COLO668 (cell line): ENCODE measurements at regions not wholly inside any gene's neighbourhood (a gene's known extent, or its start where the extent isn't known, plus 50 kb on each side); places are given as distances from the start of the nearest gene placed in this dataset.

Source experiments
- DNase-seq: peaks from one replicate; lab custom pipeline; 2025; ENCODE audit not compliant: unreplicated experiment; lab: John Stamatoyannopoulos, UW

DNA sequence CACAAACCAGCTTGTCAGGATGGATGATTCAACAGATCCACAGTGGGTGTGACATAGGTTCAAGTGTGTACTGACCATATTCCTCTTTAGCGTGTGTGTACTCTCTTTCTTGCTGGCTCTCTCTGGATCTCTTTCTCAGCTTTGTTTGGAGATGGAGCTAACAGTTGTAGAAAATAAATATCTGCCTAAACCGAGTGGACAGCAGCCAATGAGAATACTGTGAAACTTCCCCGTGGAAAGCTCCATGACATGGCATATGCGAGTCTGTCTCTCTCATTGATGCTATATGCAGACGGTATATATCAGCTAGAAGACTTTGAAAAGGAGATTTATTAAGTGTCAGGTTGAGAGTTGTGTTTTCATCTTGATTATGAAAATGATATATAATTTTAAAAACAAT is 406.5 kb upstream of the SUCLG2 start:
- no peak for DNase-seq

DNA sequence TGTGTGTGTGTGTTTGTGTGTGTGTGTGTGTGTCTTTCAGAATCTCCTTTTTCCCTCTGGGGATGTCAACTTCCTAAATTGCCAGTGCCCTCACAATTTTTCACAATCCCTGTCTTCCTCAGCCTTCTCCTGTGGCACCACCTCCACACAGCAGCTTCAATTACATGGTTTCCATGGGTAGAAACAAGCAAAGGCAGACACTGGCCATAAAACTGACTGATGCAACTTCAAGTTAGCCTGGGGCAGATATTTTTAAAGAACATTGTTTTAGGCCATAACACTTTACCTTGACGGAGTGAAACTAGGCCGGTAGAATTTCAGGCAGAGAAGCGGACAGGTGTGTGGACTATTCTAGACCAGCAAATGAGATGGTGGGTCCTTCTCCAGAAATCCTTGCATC is 405.8 kb upstream of the SUCLG2 start:
- DNase-seq = no peak

DNA sequence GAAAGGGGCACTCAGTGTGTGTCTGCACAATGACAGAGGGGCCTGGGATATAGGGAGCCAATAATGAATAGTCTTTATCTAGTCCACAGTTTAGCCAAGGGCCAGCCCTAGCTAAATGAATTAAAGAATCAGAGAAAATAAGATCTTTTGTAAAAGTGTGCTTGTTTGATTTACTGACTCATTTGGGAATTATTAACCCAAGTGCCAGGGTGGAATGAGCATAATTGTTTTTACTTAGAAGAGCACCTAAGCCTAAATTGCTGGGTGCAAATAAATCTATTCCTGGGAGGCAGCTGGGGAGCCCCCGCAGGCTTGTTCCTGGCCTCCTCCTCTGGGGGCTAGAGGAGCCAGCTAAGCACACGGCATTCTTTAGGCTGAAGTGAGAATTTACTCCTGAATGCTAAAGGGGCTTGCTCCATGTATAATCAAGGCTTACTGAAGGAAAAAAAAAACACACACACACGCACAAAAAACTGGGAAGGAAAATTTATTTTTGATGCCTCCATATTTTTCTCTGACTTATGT is 405.3 kb upstream of the SUCLG2 start:
- no peak for DNase-seq

DNA sequence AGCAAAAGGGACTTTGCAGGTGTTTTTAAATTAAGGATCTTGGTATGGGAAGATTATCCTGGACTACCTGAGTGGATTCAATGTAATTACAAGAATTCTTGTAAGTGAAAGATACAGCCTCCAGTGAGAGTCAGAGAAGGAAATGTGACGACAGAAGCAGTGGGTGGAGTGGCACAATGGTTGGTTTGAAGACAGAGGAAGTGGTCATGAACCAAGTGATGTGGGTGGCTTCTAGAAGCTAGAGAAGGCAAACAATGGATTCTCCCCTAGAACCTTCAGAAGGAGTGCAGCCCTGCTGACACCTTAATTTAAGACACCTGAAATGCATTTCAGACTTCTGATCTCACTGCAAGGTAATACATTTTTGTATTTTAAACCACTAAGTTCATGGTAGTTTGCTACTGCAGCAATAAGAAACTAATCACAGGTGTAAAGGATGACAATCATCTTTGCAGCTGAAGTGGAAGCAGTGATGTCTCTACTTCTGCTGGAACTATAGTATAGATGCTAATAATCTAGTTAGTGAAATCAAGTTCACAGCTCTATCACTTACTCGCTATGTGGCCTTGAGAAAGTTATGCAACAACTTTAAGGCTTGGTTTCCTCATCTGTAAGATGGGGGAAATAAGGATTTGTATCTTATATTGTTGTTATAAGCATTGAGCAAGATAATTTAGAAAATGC is 403.4 kb upstream of the SUCLG2 start:
- DNase-seq = no peak

DNA sequence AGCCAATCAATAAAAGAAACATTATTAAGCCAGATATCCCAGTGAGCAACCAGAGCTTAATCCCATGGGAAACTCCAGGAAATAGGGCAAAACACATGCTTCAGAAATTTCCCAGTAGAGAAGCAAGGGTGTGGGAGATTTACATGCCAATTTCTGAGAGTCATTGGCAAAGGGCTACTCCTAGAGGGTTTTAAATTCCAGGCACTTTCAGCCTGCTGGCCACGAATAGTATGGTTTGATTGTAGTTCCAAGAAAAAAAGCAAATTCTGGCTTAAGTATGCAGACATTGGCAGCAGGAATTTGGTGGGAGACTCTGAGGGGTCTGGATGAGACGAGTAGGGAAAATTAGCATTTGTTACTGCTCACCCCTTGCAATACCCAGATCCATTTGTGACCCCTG is 402.1 kb upstream of the SUCLG2 start:
- no peak for DNase-seq

DNA sequence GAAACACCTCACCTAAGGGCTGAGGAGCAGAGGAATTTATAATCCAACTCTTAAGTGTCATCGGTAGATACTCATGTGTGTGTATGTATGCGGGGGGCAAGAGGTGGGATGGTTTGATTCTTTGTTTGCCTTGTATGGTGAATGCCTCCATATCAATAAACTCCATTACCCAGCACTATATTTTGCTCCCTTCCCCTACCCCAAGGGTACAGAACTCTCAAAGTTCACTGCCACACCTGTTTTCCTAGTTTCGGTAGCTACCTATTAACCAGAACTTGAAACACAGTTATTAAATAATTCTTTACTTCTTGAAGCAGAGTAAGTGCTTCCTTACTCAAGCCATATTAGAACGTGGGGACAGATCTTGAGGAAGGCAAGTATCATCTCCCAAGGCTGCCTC is 400.8 kb upstream of the SUCLG2 start:
- no peak for DNase-seq

DNA sequence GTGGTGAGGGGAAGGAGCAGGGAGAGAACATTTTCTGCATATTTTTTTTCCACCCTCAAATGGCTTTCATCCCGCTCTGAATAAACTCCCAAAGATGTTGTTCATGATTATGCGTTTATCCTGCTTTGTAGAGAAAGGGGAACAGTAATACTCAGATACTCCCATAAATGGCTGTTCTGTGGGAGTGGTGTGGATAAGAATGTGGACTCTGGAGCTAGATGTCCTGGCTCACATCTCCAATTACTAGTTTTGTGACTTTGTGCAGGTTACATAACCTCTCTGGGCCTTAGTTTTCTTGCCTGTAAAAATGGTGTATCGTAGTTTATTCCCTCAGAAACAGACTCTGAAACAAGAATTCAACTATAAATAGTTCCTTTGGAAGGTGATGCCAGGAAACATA is 395.4 kb upstream of the SUCLG2 start:
- no peak for DNase-seq

DNA sequence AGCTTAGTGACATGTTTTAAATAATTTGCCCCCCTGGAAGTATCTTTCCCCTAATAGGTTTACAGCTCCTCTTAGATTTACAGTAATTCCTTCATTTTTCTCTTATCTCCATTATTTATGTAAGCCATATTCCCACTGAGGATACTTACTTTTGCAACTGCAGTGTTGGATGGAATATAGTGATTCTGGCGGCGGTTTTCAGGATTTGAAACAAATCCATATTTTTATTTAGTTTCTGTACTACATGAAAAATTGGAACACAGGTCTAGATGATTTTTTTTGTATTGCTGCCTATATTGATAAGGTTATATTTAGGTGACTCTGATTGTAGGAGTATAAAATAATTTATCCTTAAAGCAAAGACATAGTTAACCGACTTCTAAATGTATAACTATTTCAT is 391.6 kb upstream of the SUCLG2 start:
- no peak for DNase-seq

DNA sequence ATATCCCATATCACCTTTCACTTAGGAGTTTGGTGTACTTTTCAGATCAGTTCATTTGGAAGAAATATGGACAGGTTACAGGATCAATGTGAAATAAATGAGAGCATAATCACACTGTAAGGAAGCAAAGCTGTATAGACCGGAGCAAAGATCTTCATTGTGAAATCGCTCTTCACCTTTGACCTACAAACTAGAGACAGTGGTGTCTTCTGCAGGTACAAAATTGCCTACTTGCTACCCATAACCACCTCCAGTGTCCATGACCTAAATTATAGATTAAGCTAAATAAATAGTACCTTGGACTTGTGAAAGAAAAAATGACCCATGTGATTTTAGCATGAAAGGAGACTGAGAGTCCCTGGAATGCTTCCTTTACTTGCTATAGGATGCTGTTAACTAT is 379.5 kb upstream of the SUCLG2 start:
- DNase-seq = no peak

DNA sequence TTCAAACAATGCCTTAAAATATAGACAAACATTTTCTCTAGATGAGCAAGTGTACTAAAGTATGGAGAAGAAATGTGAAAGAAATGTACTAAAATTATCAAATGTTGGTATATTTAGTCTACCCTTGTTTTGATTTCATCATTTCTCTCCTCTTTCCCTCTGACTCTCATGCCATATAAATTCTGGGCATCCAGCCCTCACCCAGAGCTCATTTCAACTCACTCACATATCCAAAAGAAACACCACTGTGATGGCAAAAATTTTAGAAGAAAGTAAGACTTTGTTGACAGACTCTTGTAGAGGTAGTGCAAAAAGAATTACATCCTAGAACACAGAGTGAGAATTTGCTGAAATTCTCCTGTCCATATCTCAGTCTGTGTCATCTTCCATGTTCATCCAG is 377.8 kb upstream of the SUCLG2 start:
- DNase-seq = no peak

DNA sequence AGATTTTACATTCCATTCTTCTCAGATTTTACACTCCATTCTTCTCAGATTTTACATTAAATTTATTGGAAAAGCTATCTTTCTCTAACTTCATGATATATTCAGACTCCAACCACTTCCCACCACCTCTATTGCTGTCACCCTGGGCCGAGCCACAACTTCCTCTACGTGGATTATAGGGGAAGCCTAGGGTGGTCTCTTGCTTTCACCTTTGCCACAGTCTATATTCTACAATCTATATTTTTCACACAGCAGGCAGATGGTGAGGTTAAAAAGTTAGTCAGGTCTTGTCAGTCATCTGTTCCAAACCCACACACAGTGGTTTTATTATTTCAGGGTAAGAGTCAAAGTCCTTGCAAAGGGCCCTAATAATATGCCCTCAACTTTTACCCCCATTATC is 370.8 kb upstream of the SUCLG2 start:
- DNase-seq = no peak

DNA sequence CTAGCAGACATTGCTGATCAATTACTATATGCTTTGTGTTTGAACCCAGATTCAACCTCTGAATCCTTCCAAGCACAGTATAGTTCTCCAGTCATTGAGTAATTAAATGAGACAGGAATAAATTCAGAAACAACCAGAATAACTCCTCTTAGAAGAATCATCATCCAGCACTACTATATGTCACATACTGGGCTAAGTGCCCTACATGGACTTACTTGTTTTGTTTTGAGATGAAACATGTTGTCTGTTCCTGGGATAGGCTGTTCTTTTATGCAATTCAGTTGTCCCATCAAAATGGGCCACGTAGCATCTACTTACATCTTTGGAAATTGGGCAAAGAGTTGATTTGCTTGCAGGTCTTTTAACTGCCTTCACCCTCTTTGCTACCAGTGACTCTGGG is 365.5 kb upstream of the SUCLG2 start:
- no peak for DNase-seq

DNA sequence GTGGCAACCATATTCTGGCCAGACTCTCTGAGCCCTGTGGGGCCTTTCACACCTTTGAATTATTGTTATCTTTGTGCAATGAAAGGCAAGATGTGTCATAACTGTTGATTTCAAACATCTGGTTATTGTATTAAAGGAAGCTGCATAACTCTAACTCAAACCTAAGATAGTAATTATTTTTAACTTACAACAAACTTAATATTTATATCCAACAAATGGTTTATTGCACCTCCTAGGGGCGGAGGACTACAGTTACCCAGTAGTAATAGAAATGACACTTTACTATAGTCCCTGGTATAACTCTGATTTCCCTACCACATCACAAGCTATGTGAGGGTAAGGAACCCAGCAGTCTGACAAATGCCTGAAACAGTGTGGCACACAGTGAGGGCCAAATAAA is 363.9 kb upstream of the SUCLG2 start:
- DNase-seq = no peak

DNA sequence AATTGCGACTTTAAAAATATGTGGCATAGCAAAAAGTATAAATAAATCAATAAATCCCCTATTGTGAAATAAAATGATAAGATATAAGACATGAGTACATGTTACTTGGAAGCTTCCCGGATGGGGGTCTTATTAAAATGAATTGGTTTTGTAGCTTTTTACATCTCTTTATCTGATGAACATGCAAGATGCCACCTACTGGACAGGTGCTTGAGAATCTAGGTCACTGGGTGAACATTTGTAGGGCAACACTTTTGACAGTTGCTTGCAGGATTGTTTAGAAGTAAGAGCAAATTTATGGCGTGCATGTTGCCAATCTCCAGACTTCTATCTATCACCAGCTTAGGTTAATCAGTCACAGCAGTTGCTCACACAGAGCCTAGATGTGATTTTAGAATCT is 362.7 kb upstream of the SUCLG2 start:
- DNase-seq = no peak

DNA sequence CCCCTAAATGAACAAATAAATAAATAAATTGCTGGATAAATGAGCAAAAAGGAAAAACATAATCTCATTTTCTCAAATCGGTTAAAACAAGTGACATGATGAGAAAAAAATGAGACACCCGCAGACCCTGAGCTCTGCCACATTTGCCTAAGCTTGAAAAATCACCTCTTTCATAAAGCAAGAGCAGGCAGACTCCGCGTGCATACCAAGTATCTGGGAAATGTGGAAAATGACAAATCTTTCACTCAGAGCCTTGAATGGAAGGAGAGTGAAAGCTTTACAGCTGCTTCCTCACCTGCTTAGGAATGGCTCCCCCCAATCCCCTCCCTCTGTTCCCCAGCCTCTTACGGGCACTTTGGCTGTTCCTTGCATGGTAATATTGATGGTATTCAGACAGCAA is 355.5 kb upstream of the SUCLG2 start:
- no peak for DNase-seq

DNA sequence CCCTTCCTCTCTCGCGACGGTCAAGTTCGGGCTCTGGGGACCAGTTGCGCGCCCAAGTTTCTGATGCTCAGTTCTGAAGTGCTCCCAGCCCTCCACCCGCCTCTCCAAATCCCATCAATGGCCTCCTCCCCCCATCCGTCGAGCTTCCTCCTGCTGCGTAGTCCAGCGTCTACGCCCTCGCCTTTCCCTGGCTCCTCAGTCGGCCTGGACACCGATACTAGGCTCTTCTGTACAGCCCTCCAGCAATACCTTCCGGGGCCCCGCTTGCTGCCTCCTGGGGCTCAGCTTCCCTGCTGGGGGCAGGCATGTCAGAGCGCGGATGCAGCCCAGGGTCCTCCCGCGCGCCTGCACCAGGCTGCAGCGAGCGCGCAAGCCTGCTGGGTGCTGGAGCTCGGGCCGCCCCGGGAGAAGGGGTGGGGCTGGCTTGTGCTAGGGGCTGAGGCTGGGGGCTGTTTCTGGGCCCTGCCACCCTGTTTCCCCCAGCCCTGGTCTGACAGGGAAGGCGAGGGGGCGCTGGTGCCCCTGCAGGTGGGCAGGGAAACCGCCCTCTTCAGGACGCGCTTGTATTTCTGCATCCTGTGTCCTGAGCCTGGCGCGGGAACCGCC is 353.3 kb upstream of the SUCLG2 start:
- DNase-seq = no peak

DNA sequence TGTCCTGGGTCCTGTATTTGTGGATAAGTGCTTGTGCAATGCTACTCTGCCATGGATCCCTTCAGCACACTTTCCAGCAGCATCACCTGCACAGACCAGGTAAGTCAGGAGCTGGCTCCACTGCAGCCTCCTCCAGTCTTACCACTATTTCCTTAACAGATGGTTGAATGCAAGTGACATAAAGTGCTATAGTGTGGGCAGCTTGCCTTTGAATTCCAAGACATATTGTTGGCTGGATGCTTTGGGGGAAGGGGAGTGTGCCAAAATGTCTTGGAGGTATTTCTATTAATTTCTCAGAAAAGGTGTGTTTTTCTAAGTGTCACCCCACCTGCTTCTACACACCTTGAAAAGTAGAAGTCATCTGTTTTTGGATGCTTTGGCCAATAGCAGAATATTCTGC is 352.2 kb upstream of the SUCLG2 start:
- DNase-seq = no peak

DNA sequence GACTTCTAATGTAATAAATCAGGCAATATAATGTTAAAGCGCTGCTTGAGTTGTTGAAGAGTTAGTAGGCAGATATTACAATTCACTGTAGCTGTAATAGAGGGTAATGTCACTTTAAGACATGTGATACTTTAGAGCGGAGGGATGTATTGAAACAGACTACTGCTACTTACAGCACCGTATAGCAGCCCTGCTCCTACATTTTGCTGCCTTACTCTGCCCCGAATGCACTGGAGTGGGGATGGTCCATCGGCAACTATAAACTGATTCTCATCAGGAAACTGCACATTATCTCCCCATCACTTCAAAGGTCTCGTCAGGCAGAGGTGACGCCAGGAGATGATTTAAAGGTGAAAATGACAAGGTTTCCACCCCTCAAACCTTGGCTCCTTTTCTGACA is 349.7 kb upstream of the SUCLG2 start:
- DNase-seq = no peak

DNA sequence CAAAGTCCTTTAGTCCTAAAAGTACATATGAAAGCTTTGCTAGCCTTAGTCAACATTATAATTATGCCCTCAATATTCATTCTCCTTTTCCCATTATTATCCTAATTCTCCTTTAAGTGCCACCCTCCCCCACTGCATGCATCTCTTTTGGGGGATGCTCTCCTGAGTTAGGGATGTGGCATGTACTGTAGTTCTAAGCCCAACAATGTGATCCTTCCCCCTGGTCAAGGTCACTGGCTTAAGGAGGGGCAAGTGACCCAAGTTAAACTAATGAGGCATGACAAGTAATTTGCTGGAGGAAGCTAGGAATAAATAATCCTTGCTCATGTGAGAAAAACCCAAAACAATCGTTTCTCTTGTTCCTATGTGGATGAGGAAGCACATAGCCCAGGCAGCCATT is 343.9 kb upstream of the SUCLG2 start:
- no peak for DNase-seq

DNA sequence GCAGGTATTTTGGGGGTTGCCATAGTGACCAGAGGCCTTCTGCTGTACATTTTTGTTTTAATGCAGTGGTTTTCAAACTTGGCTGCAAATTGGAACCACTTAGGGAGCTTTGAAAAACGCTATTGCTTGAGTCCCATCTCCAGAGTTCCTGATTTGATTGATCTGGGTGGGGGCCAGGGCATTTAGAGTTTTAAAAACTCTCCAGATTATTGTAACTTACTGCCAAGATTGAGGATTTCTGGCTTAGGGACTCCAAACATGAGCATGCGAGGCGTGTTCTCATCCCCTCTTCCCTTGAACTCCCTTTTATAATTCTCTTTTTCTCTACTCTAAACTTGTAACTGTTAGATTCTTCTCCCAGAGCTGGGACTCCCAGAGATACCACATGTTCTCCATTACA is 340.8 kb upstream of the SUCLG2 start:
- no peak for DNase-seq

DNA sequence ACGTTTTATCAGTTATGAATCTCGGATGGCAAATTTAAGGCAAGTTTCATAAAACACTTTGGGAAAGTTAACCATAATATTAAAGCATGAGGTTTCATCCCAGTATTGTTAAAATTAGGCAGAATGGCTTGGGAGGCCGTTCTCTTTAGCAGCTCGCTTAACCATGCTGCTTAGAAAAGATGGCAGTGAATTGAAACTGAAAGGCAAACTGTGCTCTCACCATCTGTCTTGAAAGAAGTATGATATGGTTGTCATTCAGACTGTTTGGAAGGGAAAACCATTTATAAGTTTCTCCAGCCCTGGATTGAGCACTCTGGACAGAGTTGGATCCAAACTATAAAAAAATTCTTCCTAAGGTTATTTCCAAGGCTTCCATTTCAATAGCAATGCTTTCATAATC is 332.3 kb upstream of the SUCLG2 start:
- DNase-seq = no peak

DNA sequence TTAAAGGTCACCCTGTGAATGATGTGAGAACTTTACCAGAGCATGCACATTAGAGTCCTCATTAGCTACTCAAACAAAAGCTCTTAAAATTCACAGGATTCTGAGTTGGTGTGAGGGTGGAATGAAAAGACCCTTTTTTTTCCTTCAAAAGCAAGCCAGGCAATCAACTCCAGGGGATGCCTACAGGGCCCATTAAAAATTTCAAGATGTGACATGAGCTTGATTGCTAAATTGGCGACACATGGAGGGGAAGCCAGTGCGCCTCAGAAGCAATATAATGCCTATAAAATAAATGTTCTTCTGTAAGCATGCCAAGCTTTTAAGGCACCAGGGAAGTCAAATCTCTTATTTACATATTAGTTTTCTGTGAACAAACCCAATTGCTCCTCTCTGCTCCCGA is 328.8 kb upstream of the SUCLG2 start:
- DNase-seq = no peak

DNA sequence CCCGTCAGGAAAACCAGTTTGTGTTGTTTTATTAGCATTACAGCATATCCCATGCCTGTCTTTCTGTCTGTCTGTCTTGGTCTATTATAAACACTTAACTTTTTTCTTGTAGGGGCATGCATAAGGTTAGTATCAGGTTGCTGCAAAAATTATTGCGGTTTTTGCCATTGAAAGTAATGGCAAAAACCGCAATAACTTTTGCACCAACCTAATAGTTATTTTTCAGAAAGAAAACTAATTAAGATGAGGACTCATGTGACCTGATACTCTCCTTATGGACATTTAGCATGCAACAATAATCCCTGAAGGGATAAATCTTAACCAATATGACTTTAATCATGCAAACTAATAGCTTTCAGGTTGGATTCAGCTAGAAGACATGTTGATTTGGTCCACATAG is 326.7 kb upstream of the SUCLG2 start:
- no peak for DNase-seq
